GM19455 (cell line): ENCODE measurements at regions not wholly inside any gene's neighbourhood (a gene's known extent, or its start where the extent isn't known, plus 50 kb on each side); places are given as distances from the start of the nearest gene placed in this dataset.

Source experiments
- ATAC-seq: cut with Tn5 transposase; IDR thresholded peaks from one replicate; pipeline ENCODE4 v1.9.1; 2021; ENCODE audit not compliant: unreplicated experiment

DNA sequence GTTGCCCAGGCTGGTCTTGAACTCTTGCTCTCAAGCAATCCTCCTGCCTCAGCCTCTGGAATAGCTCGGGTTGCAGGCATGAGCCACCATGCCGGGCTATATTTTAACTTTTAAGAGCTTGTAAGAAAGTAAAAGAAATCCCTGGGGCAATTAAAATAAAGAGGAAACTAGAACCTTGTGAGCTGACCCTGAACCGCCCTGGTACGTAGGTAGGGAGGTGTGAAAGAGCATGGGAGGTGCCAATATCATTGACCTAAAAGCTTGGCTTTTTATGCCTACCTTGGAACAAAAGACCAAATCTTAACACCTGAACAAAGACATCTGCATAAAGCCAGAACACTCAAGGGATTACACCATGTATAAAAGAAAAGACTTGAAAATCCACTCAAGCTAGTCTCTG lies 595.1 kb downstream of the SOX6 start:
- no peak for ATAC-seq

DNA sequence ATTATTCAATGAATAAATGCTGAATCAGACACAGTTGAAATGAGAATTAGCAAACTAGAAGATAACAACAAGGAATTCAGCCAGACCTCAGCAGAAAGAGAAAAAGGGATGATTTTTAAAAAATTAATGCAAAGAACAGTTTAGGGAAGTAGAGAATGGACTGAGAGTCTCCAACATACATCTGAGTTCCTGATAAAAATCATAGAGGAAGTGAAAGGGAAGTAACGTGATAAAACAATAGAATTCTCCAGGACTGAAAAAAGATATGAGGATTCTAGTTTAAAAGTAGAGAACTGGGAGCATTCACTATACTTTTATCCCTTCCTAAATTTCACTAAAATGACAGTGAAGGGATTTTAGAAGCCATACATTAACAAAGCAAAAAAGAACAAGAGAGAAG lies 592.0 kb downstream of the SOX6 start:
- ATAC-seq = no peak

DNA sequence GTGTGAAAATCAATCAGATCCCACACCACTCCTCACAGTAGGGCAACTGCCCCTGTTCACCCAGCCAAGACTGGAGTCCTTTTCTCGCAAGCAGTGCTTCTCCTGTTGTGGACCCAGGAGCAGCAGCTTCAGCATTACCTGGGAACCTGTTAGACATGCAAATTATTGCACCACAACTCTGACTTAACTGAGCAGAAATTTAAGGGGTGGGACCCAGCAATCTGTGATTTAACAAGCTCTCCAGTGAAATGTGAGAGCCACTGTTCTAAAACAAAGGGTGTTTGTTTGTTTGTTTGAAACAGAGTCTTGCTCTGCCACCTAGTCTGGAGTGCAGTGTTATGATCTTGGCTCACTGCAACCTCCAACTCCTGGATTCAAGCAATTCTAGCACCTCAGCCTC lies 591.4 kb downstream of the SOX6 start:
- no peak for ATAC-seq

DNA sequence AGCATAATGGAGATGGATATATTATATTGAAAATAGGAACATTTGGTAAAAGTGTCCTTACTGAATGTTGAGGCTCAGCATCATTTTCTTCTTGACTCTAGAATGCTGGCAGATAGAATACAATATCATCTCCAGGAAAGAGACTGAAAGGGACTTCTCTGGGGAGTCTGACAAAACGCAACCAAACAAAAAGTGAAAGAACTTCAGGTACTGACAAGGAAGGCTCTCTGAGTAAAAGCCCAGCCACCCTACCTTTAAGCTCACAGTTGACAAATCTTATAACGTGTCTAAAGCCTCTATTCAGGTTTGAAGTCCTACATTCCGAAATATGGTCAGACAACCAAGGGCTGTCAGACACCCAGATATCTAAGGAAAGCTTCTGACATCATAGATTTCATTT lies 590.8 kb downstream of the SOX6 start:
- no peak for ATAC-seq

DNA sequence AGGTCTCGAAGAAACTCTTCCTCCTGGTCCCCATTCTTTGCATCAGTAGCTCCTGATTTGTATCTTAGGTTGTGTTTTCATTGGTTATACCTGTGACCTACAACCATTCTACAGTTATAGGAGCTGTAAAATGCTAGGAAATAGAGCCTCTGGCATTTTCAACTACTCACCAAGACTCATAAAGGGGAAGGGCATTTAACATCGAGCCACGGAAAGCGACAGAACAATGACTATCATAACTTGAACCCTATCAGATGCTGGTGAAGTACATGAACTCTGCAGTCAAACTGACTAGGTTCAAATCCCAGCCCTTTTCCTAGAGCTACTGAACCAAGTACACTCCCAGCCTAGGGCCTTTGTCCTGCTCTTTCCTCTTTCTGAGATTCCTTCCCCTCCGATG lies 588.0 kb downstream of the SOX6 start:
- no peak for ATAC-seq

DNA sequence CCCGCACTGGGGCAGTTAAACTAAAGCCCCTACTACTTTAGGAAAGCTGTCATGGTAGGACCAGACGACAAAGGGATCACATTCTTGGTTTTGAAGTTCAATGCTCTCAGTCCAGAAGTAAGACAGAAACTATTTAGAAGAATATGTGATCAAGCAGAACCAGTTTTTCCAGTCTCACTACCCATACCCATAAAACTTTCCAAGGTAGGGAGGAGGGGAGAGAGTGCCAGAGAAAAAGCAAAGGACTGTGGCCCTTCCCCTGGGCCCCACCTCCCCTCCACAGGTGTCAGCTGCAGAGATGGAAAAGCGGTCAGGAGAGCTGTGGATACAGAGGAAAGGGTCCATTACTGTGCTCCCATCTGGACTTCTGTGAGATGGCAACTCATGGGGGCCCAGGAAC lies 587.1 kb downstream of the SOX6 start:
- no peak for ATAC-seq

DNA sequence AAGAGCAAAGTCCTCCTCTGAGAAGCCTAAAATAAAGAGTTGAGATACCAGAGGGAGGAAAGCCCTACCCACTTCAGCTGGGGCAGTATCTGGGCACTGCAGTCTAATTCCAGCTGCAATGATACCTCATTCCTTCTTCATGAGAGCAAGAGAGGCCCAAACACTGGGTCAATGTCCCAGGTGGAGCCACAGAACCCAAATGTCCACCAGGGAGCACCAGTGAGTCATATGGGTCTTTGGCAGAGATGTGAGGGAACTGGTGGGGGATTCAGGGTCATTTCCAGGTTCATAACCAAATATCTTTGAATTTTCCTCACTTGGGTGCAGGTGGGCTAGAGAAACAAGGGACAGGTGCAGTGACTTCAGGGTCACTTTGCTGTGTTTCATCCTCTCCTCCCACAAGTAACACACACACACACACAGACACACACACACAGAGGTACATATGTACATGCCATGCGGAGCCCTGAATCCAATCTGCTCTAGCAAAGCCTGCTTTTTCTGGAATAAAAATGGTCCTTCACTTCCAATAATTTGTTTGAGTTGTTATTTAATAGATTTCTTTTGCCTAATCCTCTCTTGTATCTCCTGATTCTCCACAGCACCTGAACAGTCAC lies 585.4 kb downstream of the SOX6 start:
- no peak for ATAC-seq

DNA sequence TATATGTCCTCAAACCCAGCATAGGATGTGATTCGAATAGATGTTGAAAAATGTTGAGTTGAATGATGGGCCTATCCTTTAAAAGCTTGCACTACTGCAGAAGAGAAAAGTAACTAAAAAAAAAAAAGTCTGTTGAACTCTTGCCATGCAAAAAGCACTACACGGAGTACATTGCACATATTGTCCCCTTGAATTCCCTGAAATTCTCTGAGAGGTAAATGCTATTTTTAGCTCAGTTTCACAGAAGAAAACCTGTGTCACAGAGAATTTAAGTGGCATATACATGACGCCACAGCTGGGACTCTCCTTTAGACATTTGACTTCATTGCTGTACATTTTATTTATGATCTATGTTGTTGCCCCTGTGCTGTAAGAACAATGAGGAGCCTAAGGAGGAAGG lies 583.8 kb downstream of the SOX6 start:
- ATAC-seq = no peak

DNA sequence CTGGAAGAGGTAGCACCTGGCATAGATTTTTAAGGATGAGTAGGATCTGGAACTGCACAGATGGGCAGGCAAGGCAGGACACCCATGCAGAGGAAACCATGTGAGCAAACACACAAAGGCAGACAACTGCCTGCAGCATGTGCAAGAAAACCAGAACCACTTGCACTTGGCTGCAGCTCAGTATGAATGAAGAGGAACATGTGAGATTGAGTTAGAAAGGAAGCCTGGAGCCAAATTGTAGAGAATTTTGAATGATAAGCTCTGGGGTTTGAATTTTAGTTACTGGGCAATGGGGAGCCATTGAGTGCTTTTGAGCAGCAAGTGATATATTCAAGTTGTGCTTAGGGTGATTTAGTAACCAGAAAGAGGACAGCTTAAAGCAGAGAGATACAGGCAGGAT lies 583.4 kb downstream of the SOX6 start:
- no peak for ATAC-seq

DNA sequence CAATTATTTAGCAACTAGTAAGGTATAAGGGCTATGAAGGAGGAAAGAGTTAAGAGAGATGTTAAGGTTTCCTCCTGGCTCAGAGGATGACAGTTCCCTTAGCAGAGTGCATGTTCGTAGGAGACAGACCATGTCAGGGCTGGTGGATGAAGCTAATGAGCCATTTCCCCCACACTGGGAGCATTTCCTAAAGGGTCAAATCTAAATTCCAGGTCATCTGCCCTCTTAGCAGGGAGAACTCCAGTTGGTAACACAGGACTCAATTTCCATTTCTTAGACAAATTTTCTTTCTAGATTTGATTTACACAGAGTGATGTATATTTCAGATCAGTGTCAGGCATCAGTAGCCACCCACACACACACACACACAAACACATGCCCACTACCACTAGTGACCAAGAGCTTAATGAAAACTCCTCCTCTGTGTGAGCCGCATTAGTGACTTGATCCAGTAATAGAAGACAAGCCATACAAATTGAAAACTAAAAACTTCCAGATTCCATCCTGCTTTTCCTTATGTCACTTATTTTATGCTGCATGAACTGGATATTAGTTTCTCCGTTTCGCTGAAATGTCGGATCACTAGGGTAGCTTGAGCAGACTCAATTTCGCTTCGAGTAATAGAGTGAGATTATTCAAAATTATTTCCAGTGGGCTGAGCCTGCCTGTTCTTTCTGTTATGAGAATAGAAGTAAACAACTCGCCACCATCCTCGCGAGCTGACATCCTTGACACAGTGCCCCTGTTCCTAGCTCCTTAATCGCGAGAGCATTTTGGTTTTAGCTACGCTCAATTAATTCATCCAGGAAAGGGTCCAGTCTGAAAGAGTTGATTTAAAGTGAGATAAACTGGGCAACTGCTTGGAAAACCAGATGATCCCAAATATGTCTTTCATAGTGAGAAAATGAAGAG lies 582.6 kb downstream of the SOX6 start:
- ATAC-seq = no peak

DNA sequence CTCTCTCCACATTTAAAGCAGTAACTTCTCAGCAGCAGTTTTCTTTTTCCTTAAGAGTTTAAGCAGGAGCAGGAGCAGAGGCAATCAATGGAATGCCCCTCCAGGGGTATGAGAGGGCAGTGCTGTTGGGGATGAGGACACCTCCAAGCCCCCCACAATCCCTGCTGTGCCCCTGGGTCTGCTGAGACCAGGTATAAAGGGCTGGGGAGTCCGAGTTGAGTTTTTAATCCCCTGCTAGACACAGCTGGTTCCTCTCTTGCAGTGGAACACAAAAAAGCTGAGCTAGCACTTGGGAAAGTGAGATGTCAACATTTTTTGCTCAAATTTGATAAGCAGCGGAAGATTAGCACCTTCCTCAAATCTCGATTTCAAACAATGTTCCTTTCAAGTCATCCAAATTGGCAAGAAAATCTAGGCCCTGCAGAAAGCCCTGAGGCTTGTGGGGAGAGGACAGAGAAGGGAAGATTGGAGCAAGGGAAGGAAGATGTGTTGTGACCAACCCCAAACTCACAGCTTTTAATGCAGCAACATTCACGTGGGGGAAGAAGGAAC lies 581.9 kb downstream of the SOX6 start:
- ATAC-seq = no peak

DNA sequence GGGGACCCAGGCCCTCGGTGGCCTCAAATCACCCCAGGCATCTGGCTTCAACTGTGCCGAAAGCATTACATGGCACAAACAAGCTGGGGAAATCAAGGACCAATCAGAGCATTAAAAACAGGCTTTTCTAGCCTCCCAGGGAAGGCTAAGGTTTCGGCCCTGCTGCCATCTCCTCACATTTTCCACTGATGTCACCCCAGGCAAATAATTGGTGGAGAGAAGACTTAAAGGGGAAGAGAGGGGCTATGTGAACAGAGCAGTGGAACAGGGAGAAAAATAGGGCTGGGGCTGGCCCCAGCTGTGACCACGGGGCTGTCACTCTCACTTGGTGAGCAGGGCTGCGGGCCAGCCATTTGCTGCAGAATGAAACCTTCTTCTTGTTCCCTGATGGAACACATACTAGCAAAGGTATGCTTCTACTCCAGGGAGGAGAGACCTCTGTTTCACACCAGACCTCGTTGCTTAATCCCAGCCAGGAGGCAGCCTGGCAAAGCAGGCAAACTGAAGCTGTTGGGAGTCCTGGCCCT lies 581.3 kb downstream of the SOX6 start:
- ATAC-seq = no peak

DNA sequence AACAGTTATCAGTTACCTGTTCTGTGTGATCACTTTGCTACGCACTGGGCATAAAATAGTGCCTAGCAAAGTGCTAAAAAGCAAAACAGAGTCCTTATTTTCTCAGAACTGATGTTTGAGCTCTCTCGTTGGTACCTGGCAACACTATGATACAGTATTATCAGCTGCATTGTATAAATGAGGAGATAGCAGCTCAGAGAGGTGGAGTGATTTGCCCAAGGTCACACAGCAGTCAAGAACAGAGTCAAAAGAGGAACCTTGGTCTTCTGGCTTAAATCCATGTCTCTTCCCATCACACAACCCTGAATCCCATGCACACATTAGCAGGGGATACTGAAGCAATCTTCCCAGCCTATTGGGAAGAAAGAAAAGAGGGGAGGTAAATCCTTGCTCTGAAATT lies 580.5 kb downstream of the SOX6 start:
- no peak for ATAC-seq

DNA sequence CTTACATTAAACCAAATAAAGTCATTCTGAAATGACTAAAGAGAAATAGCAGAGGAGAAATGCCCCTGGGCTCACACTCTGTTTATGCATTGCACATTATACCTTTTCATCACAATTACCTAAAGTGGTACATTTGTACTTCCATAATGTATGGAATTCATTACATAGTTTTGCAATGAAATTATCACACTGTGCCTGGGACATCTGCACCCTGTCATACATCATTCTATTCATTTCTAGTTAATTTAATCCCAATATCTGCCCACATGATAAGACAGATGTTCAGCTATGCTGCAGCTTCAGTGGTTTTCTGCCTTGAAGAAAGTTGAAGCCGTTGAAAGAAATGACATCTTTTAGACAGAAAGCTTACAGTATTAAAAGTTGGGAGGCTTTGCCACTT lies 580.0 kb downstream of the SOX6 start:
- ATAC-seq = no peak

DNA sequence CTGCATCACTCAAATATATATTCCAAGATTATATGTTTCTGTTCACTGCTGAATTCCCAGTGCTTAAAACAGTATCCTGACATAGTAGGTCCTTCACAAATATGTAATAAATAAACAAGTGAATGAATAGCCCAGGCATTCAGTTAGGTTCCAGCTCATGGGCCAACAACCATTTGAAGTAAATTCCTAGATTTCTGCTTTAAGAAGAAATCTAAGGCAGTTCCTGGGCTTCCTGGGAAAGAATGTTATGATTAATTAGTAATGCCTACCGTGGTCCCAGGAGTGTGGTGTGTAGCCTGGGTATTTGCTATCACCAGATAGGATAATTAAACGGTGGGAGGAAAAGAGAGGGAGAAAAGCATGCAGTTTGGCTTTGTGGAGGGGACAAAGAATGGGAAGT lies 576.8 kb downstream of the SOX6 start:
- ATAC-seq = no peak

DNA sequence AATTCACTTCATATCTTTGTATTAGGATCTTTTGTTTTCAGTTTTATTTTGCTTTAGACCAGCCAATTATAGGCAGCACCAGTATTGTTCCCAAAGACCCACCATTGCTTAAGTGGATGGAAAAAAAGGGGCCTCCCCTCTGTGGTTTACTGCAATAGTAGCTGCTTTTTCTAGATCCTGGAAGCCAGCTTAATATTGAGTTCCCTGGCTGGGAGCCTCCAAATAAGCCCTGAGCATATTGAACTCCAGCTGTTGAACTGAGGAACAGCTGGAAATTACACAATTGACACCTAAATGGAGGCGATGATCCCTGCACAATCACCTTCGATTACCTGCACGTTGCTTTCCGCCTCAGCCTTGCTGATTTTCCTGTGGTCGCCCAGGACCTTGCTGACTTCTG lies 576.0 kb downstream of the SOX6 start:
- ATAC-seq = no peak

DNA sequence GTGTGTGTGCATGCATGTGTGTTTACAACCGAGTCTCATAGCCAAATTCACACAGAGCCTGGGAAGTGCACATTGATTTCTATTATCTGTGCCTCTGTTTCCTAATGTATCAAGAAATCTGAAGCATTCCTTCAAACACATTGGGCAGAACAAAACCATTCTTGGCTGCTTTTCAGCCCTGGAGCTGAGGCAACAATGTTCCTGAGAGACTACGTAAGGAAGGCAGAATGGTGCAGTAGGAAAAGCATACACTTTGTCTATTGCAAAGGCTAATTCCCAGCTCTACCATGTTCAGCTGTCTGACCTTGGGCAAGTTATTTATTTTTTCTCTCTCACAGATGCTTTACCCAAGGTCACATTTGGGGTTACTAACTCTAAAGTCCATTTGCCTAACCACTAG lies 575.5 kb downstream of the SOX6 start:
- no peak for ATAC-seq

DNA sequence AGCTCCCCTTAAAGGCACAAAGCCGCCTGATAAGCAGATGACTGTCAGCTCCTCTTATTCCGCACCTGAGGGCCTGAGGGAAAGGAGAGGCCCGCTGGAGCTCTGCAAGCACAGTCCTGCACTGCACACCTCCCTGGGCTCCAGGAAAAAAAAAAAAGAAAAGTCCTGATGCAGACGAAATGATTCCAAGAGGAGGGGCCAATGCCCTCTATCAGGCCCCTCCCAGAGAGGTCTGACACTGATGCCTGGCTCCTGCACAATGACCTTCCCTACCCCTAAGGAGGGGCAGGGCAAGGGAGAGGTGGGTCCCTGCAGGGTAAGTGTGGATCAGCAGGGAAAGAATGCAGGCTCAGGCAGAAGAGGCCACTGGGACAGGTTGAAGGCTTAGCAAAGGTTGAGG lies 572.7 kb downstream of the SOX6 start:
- ATAC-seq = no peak

DNA sequence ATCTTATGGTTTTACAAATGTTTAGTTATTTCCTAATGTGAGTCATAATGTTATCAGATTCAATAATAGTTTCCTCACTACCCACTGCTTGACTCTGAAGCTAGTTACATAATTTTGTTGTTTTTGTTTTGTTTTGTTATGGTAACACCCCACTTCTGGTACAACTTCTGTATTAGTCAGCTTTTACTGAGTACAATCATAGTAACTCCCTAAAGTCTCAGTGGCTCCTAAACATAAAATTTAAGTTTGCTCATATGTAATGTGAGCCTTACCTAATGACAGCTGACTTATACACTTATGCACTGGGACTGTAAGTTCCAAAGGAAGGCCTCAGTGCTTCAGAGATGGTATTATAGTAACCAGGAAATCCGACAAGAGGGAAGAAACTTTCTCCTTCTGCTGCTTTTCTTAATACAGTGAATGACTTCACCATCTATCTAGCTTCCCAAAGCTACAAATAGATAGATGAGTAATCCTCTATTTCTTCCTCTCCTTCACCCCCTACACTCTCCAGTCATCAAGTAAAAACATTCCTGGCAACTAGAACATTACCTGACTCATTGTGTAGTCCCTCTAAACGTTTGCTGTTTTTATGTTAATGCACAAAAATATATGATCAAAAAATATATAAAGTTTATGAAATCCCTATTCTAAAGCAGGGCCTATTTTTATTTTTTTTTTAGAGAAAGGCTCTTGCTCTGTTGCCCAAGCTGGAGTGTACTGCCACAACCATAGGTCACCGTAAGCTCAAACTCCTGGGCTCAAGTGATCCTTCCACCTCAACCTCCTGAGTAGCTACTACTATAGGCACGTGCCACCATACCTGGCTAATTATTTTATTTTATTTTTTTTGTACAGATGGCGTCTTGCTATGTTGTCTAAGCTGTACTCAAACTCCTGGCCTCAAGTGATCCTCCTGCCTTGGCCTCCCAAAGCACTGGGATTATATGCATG lies 563.0 kb downstream of the SOX6 start:
- ATAC-seq = no peak

DNA sequence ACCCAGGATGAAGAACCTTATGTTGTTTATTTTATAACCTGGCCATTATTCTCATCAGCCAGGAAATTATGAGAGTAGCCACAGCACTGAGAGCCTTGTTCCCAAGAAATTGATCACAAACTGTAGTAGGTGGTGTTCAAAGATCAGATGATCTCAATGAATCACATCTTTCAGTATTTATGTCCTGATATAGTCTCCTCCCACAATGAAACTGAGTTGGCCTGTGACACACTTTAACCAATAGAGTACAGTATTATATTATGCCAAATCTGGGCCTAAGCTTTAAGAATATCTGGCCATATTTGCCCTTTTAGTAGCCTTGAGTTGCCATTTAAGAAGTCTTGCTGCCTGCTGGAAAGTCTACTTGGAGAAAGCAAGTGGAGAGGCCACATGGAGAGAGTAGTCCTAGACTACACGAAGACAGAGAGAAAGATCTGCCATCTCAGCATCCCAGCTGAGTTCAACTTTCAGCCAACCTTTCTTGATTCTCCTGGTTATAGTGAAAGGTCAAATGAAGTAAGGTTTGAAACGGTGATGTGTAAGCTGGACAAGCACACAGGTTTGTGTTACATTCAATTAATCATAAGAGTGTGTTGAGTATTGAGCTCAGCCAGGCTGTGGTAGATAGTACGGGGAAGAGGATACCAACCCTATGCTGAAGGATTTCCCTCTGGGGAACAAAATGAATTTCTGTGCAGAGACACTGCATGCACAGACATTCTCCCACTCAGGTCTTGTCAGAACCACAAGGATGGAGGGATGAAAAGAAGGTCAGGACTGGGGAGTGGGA lies 561.8 kb downstream of the SOX6 start:
- ATAC-seq = no peak
